Heart left ventricle (tissue), 16 donors: ENCODE measurements at regions not wholly inside any gene's neighbourhood (a gene's known extent, or its start where the extent isn't known, plus 50 kb on each side); places are given as distances from the start of the nearest gene placed in this dataset.

Source experiments
- ATAC-seq, 4 donors: fragments of 200-7000 bp; cut with Tn5 transposase; one replicate each; pipeline ENCODE4 v1.9.1; 2020 to 2022; ENCODE audit warnings: moderate library complexity in 4 of 4, mild to moderate bottlenecking in 3 of 4, moderate number of reproducible peaks in 1 of 4
- DNase-seq, 5 donors: peaks; one replicate each; pipeline ENCODE4 v3.0.0-alpha.2; 2020
- H3K27ac ChIP-seq, 12 donors: fragments of 200-600 bp; sonication (generic) in 4 of 12; one replicate each; pipeline versions ENCODE4 v1.5.0 to v1.8.0; 2016 to 2022; ENCODE audit warnings: mild to moderate bottlenecking in 2 of 12
- H3K27me3 ChIP-seq, 9 donors: fragments of 200-600 bp; sonication (generic) in 2 of 9; one replicate each; pipeline versions ENCODE4 v1.5.1 to v1.8.0; 2016 to 2022; ENCODE audit warnings: mild to moderate bottlenecking in 3 of 9
- H3K36me3 ChIP-seq, 9 donors: fragments of 200-600 bp; sonication (generic) in 2 of 9; one replicate each; pipeline versions ENCODE4 v1.5.0 to v1.8.0; 2018 to 2022; ENCODE audit warnings: mild to moderate bottlenecking in 2 of 9
- H3K4me1 ChIP-seq, 12 donors: fragments of 200-600 bp; sonication (generic) in 4 of 12; one replicate each; pipeline versions ENCODE4 v1.5.0 to v1.8.0; 2016 to 2022; ENCODE audit warnings: mild to moderate bottlenecking in 3 of 12
- H3K4me3 ChIP-seq, 12 donors: fragments of 200-600 bp; sonication (generic) in 4 of 12; one replicate each; pipeline versions ENCODE4 v1.5.0 to v1.8.0; 2017 to 2022; ENCODE audit warnings: mild to moderate bottlenecking in 9 of 12, moderate library complexity in 4 of 12
- H3K9me3 ChIP-seq, 12 donors: fragments of 200-600 bp; sonication (generic) in 4 of 12; one replicate each; pipeline versions ENCODE4 v1.5.0 to v1.8.0; 2016 to 2022; ENCODE audit warnings: mild to moderate bottlenecking in 1 of 12
- CTCF ChIP-seq, 12 donors: fragments of 200-600 bp; sonication (generic) in 4 of 12; IDR thresholded peaks; one replicate each; pipeline versions ENCODE4 v1.5.0 to v1.8.0; 2018 to 2022; ENCODE audit warnings: antibody characterized with exemption in 12 of 12, mild to moderate bottlenecking in 5 of 12
- POLR2A ChIP-seq, 2 donors: fragments of 450-650 bp; IDR thresholded peaks; one replicate each; pipeline ENCODE4 v1.6.1; 2017; ENCODE audit warnings: antibody characterized with exemption in 2 of 2, mild to moderate bottlenecking in 2 of 2, moderate library complexity in 2 of 2
- WGBS, 4 donors: extraction: QIAGEN DNeasy Blood & Tissue Kit in 2 of 4; methylation state at CpG; one replicate each; pipeline versions ENCODE4 v1.1.5 to v1.1.7; 2013 to 2018; 5-methylcytosine and 5-hydroxymethylcytosine counted together
- intact Hi-C, 10 donors: fragments of 100-400 bp; cut with DNase I; formaldehyde crosslinking; loops; one replicate each; pipeline versions ENCODE4 v1.11.1 to v1.14.2; 2022
- donor health status: ischemic (EF 13 %, LVEDD 7.1; RV severe dilation, severe dysfunction).
- donor health status: healthy with polysubstance abuse.
- donor health status: DM: no; HTN: yes; CAD: no.
- donor health status: DM: no; HTN: no; CAD: no.
- donor health status: ischemic (EF 25% LVEDD 6.9; RV normal size, moderate dysfunction).
- donor health status: ischemic (EF 25% LVEDD 5.7; RV mildly dilated, moderate dysfunction).
- donor health status: healthy.
- donor health status: DM: yes; HTN: yes; CAD: no.
- donor health status: ischemic (EF 35%, LVEDD 5.7; RV mildly dilated, moderate dysfunction).
- donor health status: nonischemic (EF 11% LVEDD 7.7; RV severe dilation, severe dysfunction).
- donor health status: DM: yes; HTN: yes; CAD: no.
- donor health status: PGD.
- donor health status: ischemic (EF 29% LVEDD 5.4; RV normal size, mild dysfunction).
- donor health status: nonischemic (EF 23%, LVEDD 6.1; RV moderate dilation, normal function).

- ATAC-seq, result no peak
- TF ChIP-seq POLR2A (IDR thresholded peaks at IDR 0.05), result no peak
- 90 to 93% (median 92%) methylated on average over 2 of the region's 2 CpGs for WGBS, 4 donors
- DNase-seq, result no peak
- no peaks in the 10 kb centered on the region for H3K36me3 ChIP-seq
- no peaks in the 10 kb centered on the region for H3K9me3 ChIP-seq
- H3K4me1 ChIP-seq, result no peaks in the 10 kb centered on the region
- H3K27me3 ChIP-seq, result no peaks in the 10 kb centered on the region
- no peak overlapping the region for H3K27ac ChIP-seq
- H3K4me3 ChIP-seq, result no peak overlapping the region
- intact Hi-C loops, result no loop called here
These were observed 251.1 kb upstream of the MAD2L1 start for GRCh38 chr4:120317713-120318112.

GRCh38 chr4:120316416-120316815 lies 249.8 kb upstream of the MAD2L1 start:
- 52 to 69% (median 59%) methylated on average over 1 of the region's 1 CpG for WGBS, 4 donors
- no peak for DNase-seq
- TF ChIP-seq CTCF (IDR thresholded peaks at IDR 0.05) (no peak), POLR2A (IDR thresholded peaks at IDR 0.05) (no peak)

GRCh38 chr4:120314969-120315368 lies 248.3 kb upstream of the MAD2L1 start:
- H3K4me3 ChIP-seq, result no peak overlapping the region
- intact Hi-C loops, result no loop called here
- H3K27me3 ChIP-seq, result no peaks in the 10 kb centered on the region
- DNase-seq (no peak), ATAC-seq (no peak)
- no peaks in the 10 kb centered on the region for H3K4me1 ChIP-seq
- 84 to 90% (median 88%) methylated on average over 2 of the region's 2 CpGs for WGBS, 4 donors
- H3K9me3 ChIP-seq, result no peaks in the 10 kb centered on the region
- H3K27ac ChIP-seq, result no peak overlapping the region
- H3K36me3 ChIP-seq, result no peaks in the 10 kb centered on the region
- TF ChIP-seq CTCF (IDR thresholded peaks at IDR 0.05), result no peak
- TF ChIP-seq POLR2A (IDR thresholded peaks at IDR 0.05), result no peak

More at GRCh38 chr4:120316416-120316815, 249.8 kb upstream of the MAD2L1 start:
- intact Hi-C loops, result no loop called here
- H3K9me3 ChIP-seq, result no peaks in the 10 kb centered on the region
- H3K4me3 ChIP-seq, result no peak overlapping the region
- H3K27ac ChIP-seq, result no peak overlapping the region
- no peaks in the 10 kb centered on the region for H3K4me1 ChIP-seq
- H3K36me3 ChIP-seq, result no peaks in the 10 kb centered on the region
- no peak for ATAC-seq
- H3K27me3 ChIP-seq, result no peaks in the 10 kb centered on the region

- Histone ChIP-seq H3K4me1 (no peaks in the 10 kb centered on the region), H3K27ac (peak overlapping the region in 1 of 12 donors; percentile 38), H3K9me3 (no peaks in the 10 kb centered on the region), H3K27me3 (no peaks in the 10 kb centered on the region), H3K36me3 (no peaks in the 10 kb centered on the region), H3K4me3 (no peak overlapping the region)
- TF ChIP-seq POLR2A (IDR thresholded peaks at IDR 0.05), result no peak
- TF ChIP-seq CTCF (IDR thresholded peaks at IDR 0.05), result no peak
- intact Hi-C loops, result no loop called here
- no peak for DNase-seq
- 52 to 74% (median 63%) methylated on average over 2 of the region's 2 CpGs for WGBS, 4 donors
- ATAC-seq, result no peak
These were observed 238.2 kb upstream of the MAD2L1 start for GRCh38 chr4:120304801-120305200.

- Histone ChIP-seq H3K36me3 (no peaks in the 10 kb centered on the region), H3K27me3 (no peaks in the 10 kb centered on the region), H3K27ac (no peak overlapping the region), H3K4me3 (no peak overlapping the region), H3K4me1 (no peaks in the 10 kb centered on the region), H3K9me3 (no peaks in the 10 kb centered on the region)
- ATAC-seq (no peak), DNase-seq (no peak)
- no peak for TF ChIP-seq POLR2A (IDR thresholded peaks at IDR 0.05)
- TF ChIP-seq CTCF (IDR thresholded peaks at IDR 0.05), result no peak
- WGBS, 4 donors, result 77 to 84% (median 78%) methylated on average over 2 of the region's 2 CpGs
- intact Hi-C loops, result no loop called here
These were observed 233.0 kb upstream of the MAD2L1 start for GRCh38 chr4:120299631-120300030.
